ENCODE measurements at regions not wholly inside any gene's neighbourhood (a gene's known extent, or its start where the extent isn't known, plus 50 kb on each side); places are given as distances from the start of the nearest gene placed in this dataset.

DNA sequence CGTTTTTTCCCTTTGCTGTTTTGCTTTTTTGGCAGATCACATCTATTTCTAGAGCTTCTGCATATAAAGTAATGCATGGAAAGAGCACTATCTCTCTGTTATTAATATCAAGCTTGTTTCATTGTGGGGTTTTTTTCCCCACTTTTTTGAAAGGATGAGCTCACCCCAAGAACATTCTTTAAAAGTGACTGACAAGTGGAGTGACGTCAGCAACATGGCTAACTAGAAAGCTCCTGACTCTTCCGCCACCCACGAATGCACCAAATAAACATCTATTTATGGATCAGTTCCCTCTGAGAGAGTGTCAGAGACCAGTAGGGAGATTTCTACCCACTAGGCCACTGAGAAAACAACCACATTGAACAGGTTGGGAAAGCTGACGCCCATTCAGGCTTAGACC is 445.4 kb downstream of the GALC start:
- TF ChIP-seq CTCF (IDR thresholded peaks at IDR 0.05; ENCODE audit: low read depth, low read length, poor library complexity, severe bottlenecking) (no peak), EZH2phosphoT487 (IDR thresholded peaks at IDR 0.05; ENCODE audit: borderline replicate concordance, low read length) (no peak)
